Neuronal stem cell (in vitro differentiated cells): ENCODE measurements at regions not wholly inside any gene's neighbourhood (a gene's known extent, or its start where the extent isn't known, plus 50 kb on each side); places are given as distances from the start of the nearest gene placed in this dataset.
A peak's percentile ranks its signal among the peaks of the same experiment; 100 is the strongest.

Source experiments
- DNase-seq: peaks from one replicate; pipeline ENCODE4 v3.0.0-alpha.2; 2013; ENCODE audit warnings: low spot score
- H2AFZ ChIP-seq: one replicate; pipeline ENCODE4 v1.6.1; 2013; ENCODE audit warnings: mild to moderate bottlenecking, low read length, inconsistent platforms
- H2AK5ac ChIP-seq: 2 replicates; pipeline ENCODE4 v1.6.1; 2013; ENCODE audit warnings: low read depth, mild to moderate bottlenecking, inconsistent platforms, low read length, moderate library complexity, mixed read lengths
- H2BK120ac ChIP-seq: 2 replicates; pipeline ENCODE4 v1.6.1; 2013; ENCODE audit warnings: low read depth, mild to moderate bottlenecking, inconsistent platforms, low read length, moderate library complexity, mixed read lengths
- H2BK12ac ChIP-seq: one replicate; pipeline ENCODE4 v1.6.1; 2013; ENCODE audit warnings: low read length, inconsistent platforms
- H2BK15ac ChIP-seq: 2 replicates; pipeline ENCODE4 v1.6.1; 2013; ENCODE audit warnings: mild to moderate bottlenecking, low read length, inconsistent platforms, mixed read lengths
- H2BK5ac ChIP-seq: one replicate; pipeline ENCODE4 v1.6.1; 2013; ENCODE audit warnings: inconsistent platforms, mild to moderate bottlenecking, low read length, moderate library complexity
- H3K14ac ChIP-seq: one replicate; pipeline ENCODE4 v1.6.1; 2013; ENCODE audit warnings: low read length, inconsistent platforms
- H3K18ac ChIP-seq: 2 replicates; pipeline ENCODE4 v1.6.1; 2013; ENCODE audit warnings: low read length, inconsistent platforms
- H3K23ac ChIP-seq: 2 replicates; pipeline ENCODE4 v1.6.1; 2013; ENCODE audit warnings: low read depth, mild to moderate bottlenecking, mixed read lengths, low read length, inconsistent platforms; ENCODE audit not compliant: poor library complexity
- H3K27ac ChIP-seq: replicated peaks from 3 replicates; pipeline ENCODE4 v1.5.1; 2013; ENCODE audit warnings: low read length, inconsistent platforms
- H3K27me3 ChIP-seq, 3 experiments: 2 replicates each; pipeline ENCODE4 v1.6.1; 2013; ENCODE audit warnings: low read length in 3 of 3, mild to moderate bottlenecking in 2 of 3, inconsistent platforms in 1 of 3, low read depth in 1 of 3, mixed read lengths in 1 of 3, moderate library complexity in 1 of 3; ENCODE audit not compliant: control insufficient read depth in 3 of 3, insufficient read depth in 3 of 3
- H3K36me3 ChIP-seq, 2 donors: replicated peaks in 1 of 2; 2 replicates each; pipeline ENCODE4 v1.6.1; 2013; ENCODE audit warnings: low read length in 2 of 2; ENCODE audit not compliant: control insufficient read depth in 2 of 2, insufficient read depth in 2 of 2
- H3K4ac ChIP-seq: 2 replicates; pipeline ENCODE4 v1.6.1; 2013; ENCODE audit warnings: inconsistent platforms, mild to moderate bottlenecking, low read length, moderate library complexity
- H3K4me1 ChIP-seq, 2 donors: 1 replicate in 1 of 2; 2 replicates in 1 of 2; pipeline ENCODE4 v1.6.1; 2013; ENCODE audit warnings: low read length in 2 of 2, low read depth in 1 of 2; ENCODE audit not compliant: control insufficient read depth in 2 of 2, insufficient read depth in 1 of 2
- H3K4me2 ChIP-seq: one replicate; pipeline ENCODE4 v1.6.1; 2013; ENCODE audit warnings: mild to moderate bottlenecking, low read length, inconsistent platforms; ENCODE audit not compliant: insufficient read depth, poor library complexity, severe bottlenecking
- H3K4me3 ChIP-seq, 2 donors: 2 replicates each; pipeline ENCODE4 v1.5.1; 2013; ENCODE audit warnings: low read length in 2 of 2, mild to moderate bottlenecking in 2 of 2, inconsistent platforms in 1 of 2, moderate library complexity in 1 of 2
- H3K79me1 ChIP-seq: one replicate; pipeline ENCODE4 v1.6.1; 2013; ENCODE audit warnings: low read depth, mild to moderate bottlenecking, inconsistent platforms, low read length, moderate library complexity
- H3K9ac ChIP-seq: one replicate; pipeline ENCODE4 v1.6.1; 2013; ENCODE audit warnings: mild to moderate bottlenecking, low read depth, low read length, inconsistent platforms; ENCODE audit not compliant: poor library complexity
- H3K9me3 ChIP-seq, 2 donors: replicated peaks in 1 of 2; 2 replicates each; pipeline versions ENCODE3 to v1.6.1; 2013; ENCODE audit warnings: low read length in 2 of 2, mild to moderate bottlenecking in 2 of 2, inconsistent platforms in 1 of 2, low read depth in 1 of 2, mixed read lengths in 1 of 2, moderate library complexity in 1 of 2; ENCODE audit not compliant: control insufficient read depth in 2 of 2, insufficient read depth in 1 of 2
- H4K8ac ChIP-seq: one replicate; pipeline ENCODE4 v1.6.1; 2013; ENCODE audit warnings: low read depth, mild to moderate bottlenecking, inconsistent platforms, low read length, moderate library complexity
- H4K91ac ChIP-seq: one replicate; pipeline ENCODE4 v1.6.1; 2013; ENCODE audit warnings: low read length, low read depth, mild to moderate bottlenecking, inconsistent platforms; ENCODE audit not compliant: poor library complexity
- WGBS, 2 donors: extraction: QIAGEN DNeasy Blood & Tissue Kit; methylation state at CpG; one replicate each; pipeline ENCODE4 v1.1.7; 2013; ENCODE audit warnings: missing lambda C conversion rate in 2 of 2, mixed read lengths in 1 of 2; ENCODE audit not compliant: insufficient read length in 2 of 2, insufficient replicate concordance in 1 of 2; ENCODE audit errors: extremely low coverage in 2 of 2; 5-methylcytosine and 5-hydroxymethylcytosine counted together

GRCh38 chr11:119497717-119498116 lies 74.7 kb upstream of the THY1 start:
- Histone ChIP-seq H2BK5ac (peak overlapping the region; percentile 35), H4K8ac (no peak overlapping the region), H3K9me3 (no peaks in the 10 kb centered on the region), H3K4ac (no peak overlapping the region), H2AFZ (no peak overlapping the region), H3K79me1 (no peaks in the 10 kb centered on the region), H3K4me2 (no peak overlapping the region), H3K14ac (peak overlapping the region; percentile 42), H3K18ac (peak overlapping the region; percentile 17), H2BK15ac (no peak overlapping the region), H3K27me3 (peaks cover 0 to 57% (median 0%) of the 10 kb centered on the region in 3 experiments), H3K23ac (no peak overlapping the region), H3K9ac (no peak overlapping the region), H2BK12ac (no peak overlapping the region), H2AK5ac (peak overlapping the region; percentile 60), H3K4me1 (peaks cover 4 to 13% of the 10 kb centered on the region in 2 donors), H2BK120ac (no peak overlapping the region), H3K36me3 (no peaks in the 10 kb centered on the region), H3K27ac (no peak overlapping the region), H4K91ac (no peak overlapping the region), H3K4me3 (no peak overlapping the region)
- no CpG with 5 or more reads among the region's 8 CpGs for WGBS, 2 donors
- DNase-seq = no peak

GRCh38 chr11:119496997-119497396 lies 74.0 kb upstream of the THY1 start:
- DNase-seq = no peak
- Histone ChIP-seq H3K18ac (no peak overlapping the region), H3K36me3 (no peaks in the 10 kb centered on the region), H3K14ac (no peak overlapping the region), H3K4me3 (no peak overlapping the region), H4K8ac (no peak overlapping the region), H3K4ac (no peak overlapping the region), H4K91ac (no peak overlapping the region), H3K79me1 (no peaks in the 10 kb centered on the region), H3K23ac (no peak overlapping the region), H3K27me3 (peaks cover 0 to 54% (median 0%) of the 10 kb centered on the region in 3 experiments), H2BK12ac (no peak overlapping the region), H3K4me2 (no peak overlapping the region), H3K9ac (no peak overlapping the region), H3K4me1 (peaks cover 4 to 7% of the 10 kb centered on the region in 2 donors), H2AFZ (no peak overlapping the region), H2BK120ac (no peak overlapping the region), H2AK5ac (no peak overlapping the region), H2BK5ac (no peak overlapping the region), H2BK15ac (no peak overlapping the region), H3K9me3 (no peaks in the 10 kb centered on the region), H3K27ac (no peak overlapping the region)
- no CpG with 5 or more reads among the region's 2 CpGs for WGBS, 2 donors

- H2BK15ac ChIP-seq = no peak overlapping the region
- H2AFZ ChIP-seq = no peak overlapping the region
- H3K4me2 ChIP-seq = no peak overlapping the region
- H2BK120ac ChIP-seq = no peak overlapping the region
- H3K23ac ChIP-seq = no peak overlapping the region
- H3K9me3 ChIP-seq = no peaks in the 10 kb centered on the region
- H3K27ac ChIP-seq = no peak overlapping the region
- no peaks in the 10 kb centered on the region for H3K36me3 ChIP-seq
- H3K79me1 ChIP-seq = no peaks in the 10 kb centered on the region
- no peak overlapping the region for H2BK12ac ChIP-seq
- H2AK5ac ChIP-seq = no peak overlapping the region
- H3K27me3 ChIP-seq = peaks cover 0 to 50% (median 0%) of the 10 kb centered on the region in 3 experiments
- no peak overlapping the region for H3K14ac ChIP-seq
- no peak overlapping the region for H3K4me3 ChIP-seq
- DNase-seq = no peak
- no peak overlapping the region for H3K9ac ChIP-seq
- H2BK5ac ChIP-seq = no peak overlapping the region
- H3K18ac ChIP-seq = no peak overlapping the region
- H4K91ac ChIP-seq = no peak overlapping the region
- no CpG with 5 or more reads among the region's 9 CpGs for WGBS, 2 donors
- H4K8ac ChIP-seq = no peak overlapping the region
- H3K4me1 ChIP-seq = peaks cover 3 to 4% of the 10 kb centered on the region in 2 donors
- no peak overlapping the region for H3K4ac ChIP-seq
Observed at GRCh38 chr11:119496469-119496868, 73.5 kb upstream of the THY1 start.

- Histone ChIP-seq H3K9me3 (no peaks in the 10 kb centered on the region), H3K4me3 (no peak overlapping the region), H4K8ac (no peak overlapping the region), H2AK5ac (no peak overlapping the region), H2AFZ (no peak overlapping the region), H3K4me2 (no peak overlapping the region), H3K4me1 (peaks cover 0 to 4% of the 10 kb centered on the region in 2 donors), H3K36me3 (no peaks in the 10 kb centered on the region), H3K23ac (no peak overlapping the region), H3K14ac (no peak overlapping the region), H3K4ac (no peak overlapping the region), H2BK15ac (no peak overlapping the region), H4K91ac (no peak overlapping the region), H2BK12ac (no peak overlapping the region), H2BK120ac (no peak overlapping the region), H3K79me1 (no peaks in the 10 kb centered on the region), H3K18ac (no peak overlapping the region), H3K9ac (no peak overlapping the region), H2BK5ac (no peak overlapping the region), H3K27me3 (peaks cover 0 to 34% (median 0%) of the 10 kb centered on the region in 3 experiments), H3K27ac (no peak overlapping the region)
- no CpG with 5 or more reads among the region's 4 CpGs for WGBS, 2 donors
- DNase-seq = peak; percentile 55
Observed at GRCh38 chr11:119493712-119494111, 70.7 kb upstream of the THY1 start.
